CD4-positive, alpha-beta T cell treated with Interferon alpha-2 for 1 hour (primary cell): ENCODE measurements at regions not wholly inside any gene's neighbourhood (a gene's known extent, or its start where the extent isn't known, plus 50 kb on each side); places are given as distances from the start of the nearest gene placed in this dataset.

ENCODE experiments used
- DNase-seq, 2 donors: peaks; one replicate each; pipeline ENCODE4 v3.0.0-alpha.2; 2020 to 2022

DNA sequence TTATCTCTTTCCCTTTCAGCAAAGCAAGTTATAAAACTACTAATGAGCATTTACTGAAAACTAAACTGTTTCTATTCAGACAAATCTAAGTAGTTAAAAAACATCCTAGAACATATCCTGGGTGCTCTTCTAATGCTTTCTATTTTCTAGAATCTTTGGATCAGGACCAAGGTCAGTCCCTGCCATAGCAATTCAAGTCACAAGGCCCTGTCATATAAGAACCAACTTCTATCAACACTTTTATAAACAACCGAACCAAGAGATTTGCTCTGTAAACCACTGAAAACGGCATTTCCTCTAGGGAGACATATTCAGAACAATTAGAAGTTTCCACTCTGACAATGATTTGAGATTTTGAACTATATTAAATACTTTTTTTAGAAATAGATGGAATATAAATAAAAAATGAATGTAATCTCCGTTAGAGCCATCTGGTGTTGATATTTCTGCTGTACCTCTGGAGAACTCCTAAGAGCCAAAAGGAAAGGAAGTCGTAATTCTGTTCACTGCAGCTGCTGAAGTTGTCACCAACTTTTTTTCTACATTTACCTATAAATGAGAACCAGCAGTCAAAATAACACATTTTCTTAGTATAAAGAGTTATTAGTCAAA lies 51.4 kb upstream of the LGSN start:
- DNase-seq, result no peak

DNA sequence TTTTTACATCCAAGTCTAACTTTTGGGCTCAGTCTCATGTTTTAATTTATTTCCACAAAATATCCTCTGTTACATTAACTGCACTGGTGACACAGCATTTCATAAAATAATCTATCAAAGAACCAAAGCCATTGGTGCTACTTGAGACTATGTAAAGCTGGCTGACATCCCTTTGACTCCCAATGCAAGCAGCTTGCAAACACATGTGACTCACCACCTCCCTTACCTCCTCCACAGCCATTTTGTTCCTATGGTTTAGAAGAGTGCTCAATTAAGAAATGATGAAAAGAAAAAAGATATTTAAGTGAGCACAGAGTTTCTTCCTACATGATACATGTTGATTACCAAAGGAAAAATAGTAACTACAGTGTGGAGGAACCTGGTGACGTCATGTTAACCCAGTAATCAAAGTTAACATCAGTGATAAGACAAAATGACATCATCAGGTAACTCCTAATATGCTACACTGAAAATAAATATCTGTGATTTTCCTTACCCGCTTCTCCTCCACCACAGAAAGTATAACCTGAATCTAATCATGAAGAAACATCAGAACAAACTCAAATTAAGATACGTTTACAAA lies 53.3 kb upstream of the LGSN start:
- no peak for DNase-seq

DNA sequence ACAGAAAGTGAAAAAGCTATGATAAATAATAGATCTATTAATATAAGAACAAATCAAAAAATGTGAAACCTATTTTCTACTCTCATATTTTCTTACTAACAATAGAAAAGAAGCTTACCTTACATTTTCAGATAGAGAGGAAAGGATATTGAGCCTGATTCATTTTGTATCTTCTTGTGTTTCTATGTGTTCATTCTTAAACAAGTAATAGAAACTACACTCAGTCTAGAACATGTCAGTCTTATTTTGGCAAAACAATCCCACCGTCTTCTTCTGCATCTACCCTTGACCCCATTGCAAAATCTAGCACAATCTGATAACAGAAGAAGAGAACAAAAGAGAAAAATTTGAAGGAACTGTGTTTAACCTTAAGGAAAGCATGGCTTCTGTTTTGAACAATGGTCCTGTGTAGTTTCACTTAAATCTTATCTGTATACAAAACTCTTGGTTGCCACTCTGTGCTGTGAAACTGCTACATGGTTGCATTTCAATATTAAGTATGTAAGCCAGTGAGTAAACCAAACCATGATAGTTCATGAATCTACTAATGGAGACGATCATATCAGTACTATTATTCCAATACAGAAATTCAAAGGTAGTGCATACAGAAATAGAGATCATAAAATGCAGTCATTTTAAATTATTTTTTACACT lies 69.5 kb upstream of the LGSN start:
- no peak for DNase-seq

DNA sequence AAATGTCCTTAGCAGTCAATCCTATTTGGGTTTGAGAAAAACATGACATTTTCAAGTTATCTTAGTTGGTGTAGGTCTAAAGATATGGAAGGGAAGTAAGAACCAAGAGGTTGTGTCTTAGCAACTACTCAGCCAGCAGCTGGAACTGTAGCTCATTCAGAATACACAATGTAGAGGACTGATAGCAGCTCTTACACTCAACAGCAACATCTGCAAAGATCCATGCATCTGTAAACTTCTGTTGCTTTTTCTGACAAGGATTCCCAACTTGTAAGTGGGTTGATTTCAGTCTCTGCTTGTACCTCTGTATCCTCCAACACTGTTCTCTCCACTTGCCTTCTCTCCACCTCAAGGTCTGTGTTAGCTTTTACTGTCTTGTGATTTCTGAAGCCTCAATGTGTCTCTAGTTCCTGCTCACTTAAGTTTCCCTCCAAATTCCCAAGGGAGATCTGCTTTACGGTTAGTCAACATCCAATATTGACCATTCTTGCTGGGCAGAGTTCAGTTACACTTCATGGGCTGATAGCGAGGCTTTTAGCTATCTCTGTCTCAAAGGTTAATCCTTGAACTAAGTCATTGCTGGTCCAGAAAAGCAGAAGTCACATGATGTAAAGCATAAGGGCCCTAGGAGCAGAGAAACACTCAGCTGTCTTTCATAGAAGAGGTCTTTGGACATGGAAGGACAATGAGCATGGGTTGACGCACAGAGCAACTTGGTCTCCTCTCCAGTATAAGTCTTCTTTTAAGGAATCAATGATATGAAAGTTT lies 71.6 kb upstream of the LGSN start:
- no peak for DNase-seq

DNA sequence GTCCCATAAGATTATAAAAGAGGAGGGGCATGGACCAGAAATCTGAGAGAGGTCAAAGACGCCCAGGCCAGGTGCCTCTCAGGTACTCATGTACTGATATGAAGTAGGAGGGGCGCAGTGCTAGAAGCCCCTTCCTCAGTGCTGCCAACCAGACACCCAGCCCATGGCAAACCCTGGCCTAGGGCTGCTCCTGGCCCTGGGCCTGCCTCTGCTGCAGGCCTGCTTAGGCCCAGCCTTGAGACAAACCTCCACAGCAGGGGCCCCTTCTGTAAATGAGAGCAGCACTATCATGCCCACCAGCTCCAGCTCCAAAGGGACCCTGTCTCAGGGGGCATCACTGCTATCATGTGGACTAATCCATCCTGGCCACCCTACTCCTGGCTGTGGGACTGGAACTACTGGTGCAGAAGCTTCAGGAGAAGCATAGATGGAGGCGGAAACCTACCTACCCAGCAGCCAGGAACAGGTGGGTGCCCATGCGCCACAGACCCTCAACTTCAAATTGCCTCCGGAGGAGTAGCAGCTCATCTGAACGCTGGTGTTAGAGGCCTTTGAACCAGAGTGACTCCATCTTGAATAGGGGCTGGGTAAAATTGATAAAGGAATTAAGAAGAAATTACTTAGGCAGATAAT lies 72.4 kb upstream of the LGSN start:
- DNase-seq, result no peak

DNA sequence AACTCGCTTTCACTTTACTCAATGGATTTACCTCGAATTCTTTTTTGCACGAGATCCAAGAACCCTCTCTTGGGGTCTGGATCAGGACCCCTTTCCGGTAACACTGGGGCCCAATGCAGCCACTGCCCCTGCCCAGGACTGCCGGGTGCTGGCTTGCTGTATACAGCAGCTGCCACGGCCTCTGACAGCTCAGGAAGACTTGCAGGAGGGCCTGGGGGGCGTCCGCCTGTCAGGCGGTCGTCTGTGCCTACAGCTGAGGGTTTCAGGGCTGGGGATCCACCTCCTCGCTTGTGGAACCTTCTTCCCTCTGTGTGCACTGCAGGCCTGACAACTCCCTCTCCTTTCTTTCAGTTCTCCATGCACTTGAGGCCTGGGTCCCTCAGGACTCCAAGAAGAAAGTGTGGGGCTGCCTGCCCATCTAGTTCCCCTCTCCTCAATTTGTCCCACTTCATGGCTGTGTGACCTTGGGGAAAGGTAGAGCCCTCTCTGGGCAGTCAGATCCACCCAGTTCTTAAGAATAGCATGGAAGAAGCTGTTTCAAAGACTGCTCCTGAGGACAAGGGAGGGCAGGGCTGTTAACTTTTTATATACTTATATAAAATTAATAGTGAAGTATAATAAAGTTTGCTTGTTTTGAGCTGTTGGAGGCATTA lies 75.0 kb upstream of the LGSN start:
- no peak for DNase-seq

DNA sequence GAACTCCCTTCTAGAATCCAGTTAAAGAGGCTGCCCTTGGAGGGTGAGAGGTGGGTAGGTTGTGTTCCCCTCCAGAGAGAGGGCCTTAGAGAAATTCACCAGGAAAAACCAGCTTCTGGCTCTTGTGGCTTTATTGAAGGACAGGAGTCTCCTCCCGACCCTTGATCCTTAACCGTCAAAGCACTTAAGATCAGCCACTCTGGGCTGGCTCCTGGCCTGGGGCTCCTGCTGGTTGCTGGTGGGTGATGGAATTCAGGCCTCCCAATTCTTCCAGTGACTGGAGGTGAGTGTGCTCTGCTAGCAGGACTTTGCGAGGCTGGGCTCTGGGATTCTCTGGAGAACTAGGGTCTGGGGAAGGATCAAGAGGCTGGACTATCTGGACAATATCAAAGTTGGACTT lies 75.6 kb upstream of the LGSN start:
- no peak for DNase-seq

DNA sequence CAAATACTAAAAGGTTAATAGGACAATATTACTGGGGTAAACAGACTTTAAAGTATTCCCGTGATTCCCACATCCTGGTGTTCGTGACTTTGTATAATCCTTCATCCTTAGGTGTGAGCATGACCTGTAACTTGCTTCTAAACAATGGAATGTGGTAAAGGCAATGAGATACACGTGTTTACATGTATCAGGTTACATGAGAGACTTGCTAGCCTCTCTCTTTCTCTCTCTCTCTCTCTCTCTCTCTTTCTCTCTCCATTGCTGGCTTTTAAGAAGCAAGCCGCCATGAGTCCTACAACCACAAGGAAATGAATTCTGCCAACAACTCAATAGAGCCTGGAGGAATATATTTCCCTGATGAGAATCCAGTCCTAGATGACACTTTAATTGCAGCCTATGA lies 83.9 kb upstream of the LGSN start:
- DNase-seq, result no peak

DNA sequence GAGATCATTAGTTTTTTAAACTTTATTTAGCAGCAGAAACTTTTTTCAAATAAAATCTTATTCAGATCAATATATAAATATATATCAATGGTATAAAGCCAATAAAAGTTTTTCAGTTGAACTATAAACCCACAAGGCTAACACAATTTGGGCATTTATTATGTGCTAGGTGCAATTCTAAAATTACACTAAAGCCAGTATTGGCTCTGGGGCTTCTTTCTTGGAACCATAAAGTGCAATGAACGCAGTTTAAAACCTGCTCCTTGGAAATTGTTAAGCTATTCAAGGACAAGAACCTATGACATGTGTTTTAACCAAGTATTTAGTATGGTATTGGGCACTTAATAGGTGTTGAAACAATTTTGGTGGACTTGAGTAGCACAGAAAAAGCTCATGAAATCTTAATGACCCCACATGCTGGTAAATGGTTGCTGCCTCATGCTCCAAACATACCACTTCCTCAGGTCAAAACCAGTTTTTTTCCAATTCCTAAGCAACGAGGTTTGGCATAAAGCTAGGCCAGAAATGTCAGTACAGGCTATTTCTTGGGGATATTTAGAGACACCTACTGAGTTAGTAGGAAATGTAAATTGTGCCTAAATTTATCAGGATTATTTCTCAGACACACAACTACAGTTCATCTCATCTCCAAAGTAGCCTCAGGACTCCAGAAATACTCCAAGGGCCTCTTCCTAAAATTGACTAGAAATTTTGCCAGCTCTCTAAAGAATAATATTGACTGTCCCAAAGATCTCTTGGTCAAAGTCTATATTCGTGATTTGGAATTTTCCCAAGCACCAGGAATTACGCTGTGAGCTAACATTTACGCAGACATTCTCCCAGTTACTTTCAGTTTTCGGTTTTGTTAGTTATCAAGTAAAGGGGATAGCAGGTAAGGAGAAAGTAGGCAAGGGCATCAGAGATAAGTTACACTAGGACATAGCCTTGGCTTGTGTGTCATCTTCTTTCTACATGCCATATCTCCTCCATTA lies 90.9 kb upstream of the LGSN start:
- no peak for DNase-seq

DNA sequence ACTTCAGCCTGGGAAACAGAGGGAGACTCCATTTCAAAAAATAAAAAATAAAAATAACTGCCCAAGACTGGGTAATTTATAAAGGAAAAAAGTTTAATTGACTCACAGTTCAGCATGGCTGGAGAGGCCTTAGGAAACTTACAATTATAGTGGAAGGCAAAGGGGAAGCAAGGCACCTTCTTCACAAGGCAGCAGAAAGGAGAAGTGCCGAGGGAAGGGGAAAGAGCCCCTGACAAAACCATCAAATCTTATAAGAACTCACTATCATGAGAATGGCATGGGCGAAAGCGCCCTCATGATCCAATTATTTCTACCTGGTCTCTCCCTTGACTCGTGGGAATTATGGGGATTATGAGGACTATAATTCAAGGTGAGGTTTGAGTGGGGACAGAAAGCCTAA lies 95.5 kb upstream of the LGSN start:
- no peak for DNase-seq

DNA sequence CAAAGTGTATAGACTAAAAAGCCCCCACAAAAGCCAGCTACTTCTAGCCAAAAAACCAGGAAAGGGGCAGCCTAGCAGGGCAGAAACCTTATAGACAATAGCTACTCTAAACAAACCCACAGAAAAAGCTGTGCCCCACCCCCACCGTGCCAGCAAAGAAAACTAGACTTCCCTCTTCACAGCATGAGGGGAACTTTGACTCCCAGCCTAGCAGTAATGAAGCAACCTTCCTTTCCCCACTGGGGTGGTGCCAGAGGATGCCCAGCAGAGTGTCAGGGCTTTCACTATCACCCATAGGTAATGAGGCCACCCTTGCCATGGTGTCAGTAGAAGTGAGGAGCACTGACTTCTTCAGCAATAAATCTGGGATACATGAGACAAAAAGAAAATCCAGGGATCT lies 99.0 kb upstream of the LGSN start:
- no peak for DNase-seq

DNA sequence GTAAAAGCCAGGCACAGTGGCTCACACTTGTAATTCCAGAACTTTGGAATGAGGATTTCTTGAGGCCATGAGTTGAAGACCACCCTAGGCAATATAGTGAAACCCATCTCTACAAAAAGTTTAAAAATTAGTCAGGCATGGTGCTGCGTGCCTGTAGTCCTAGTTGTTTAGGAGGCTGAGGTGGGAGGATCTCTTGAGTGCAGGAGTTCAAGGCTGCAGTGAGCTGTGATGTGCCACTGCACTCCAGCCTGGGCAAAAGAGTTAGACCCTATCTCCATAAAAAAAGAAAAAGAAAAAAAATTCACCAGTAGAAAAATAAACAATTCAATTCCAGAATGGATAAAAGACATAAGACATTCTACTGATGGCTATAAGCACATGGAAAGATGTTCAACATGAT lies 104.9 kb upstream of the LGSN start:
- no peak for DNase-seq

DNA sequence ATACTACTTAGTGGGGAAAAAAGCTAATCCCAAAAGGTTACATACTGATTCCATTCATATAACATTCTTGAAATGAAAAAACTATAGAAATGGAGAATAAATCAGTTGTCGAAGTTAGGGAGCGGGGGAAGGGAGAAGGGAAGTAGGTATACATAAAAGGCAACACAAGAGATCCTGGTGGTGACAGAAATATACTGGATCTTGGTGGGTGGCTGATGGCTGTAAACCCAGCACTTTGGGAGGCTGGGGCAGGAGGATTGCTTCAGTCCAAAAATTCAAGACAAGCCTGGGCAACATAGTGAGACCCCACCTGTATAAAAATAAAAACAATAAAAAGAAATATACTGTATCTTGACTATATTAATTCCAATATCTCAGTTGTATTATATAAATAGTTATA lies 105.7 kb upstream of the LGSN start:
- no peak for DNase-seq

DNA sequence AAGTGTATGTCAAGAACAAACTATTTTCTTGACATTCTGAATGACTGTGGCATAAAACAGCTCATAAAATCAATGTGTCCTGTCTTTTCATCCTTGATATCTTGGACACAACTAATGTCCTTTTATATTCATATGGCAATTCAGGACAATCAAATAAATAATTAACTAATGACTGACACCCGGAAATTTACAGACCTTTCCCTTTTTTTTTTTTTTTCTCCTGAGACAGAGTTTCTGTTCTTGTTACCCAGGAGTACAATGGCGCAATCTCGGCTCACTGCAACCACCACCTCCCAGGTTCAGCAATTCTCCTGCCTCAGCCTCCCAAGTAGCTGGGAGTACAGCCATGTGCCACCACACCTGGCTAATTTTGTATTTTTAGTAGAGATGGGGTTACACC lies 107.1 kb upstream of the LGSN start:
- DNase-seq, result no peak

DNA sequence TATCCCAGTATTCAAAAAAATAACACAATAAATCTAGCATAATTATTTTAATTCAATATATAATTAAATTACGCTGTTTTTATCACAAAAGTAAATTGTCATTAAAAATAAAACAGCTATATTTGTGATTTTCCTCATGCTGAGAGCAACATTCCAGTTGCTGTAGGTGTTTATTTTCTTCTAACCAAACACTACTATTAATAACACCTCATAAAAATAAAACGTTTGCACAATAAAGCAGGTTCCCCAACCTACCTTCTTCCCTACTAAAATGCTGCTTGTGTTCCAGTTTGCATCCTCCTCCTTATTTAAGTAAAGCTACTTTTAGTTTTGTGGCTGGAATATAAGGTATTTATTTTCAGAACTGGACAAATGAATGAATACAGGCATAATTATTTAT lies 108.2 kb upstream of the LGSN start:
- DNase-seq, result no peak

DNA sequence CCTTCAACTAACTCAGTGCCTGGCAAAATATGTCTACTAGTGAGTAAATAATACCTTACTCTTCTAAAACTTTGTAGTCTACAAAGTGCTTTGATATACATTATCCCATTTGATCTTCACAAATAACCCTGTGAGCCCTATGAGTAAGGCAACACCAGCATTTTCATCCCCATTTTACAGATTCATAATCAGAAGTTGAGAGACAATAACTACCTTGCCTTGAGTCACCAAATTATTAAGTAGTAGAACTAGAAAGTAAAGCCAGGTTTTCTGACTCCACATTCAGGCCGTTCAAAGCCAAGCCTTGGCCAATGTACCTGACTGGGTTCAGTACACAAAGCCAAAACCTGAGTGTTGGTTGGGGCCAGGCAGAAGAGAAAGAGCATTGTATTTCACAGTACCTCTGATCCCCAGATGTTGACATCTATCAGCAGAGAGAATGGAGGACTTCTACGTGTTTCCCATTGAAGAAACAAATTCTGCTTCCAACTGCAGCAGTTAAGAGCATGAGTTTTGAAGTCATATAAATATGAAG lies 111.3 kb upstream of the LGSN start:
- DNase-seq, result no peak

DNA sequence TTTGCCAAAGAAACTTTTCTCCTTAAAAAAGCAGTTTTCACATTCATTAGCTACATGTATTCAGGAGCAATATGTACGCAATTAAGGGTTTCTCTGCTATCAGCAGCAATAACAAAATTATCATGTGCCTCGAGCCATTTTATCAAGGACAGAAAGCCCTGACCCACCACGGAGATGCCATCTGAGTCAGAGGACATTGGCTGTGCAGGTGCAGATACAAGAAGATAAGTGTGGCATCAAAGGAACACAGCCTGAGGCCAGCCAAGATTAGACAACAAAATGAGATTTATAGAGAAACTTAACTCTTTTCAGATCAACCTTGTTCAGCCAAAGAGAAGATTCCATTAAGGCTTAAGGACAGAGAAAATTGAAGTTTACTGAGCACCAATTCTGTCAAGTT lies 115.2 kb upstream of the LGSN start:
- no peak for DNase-seq

DNA sequence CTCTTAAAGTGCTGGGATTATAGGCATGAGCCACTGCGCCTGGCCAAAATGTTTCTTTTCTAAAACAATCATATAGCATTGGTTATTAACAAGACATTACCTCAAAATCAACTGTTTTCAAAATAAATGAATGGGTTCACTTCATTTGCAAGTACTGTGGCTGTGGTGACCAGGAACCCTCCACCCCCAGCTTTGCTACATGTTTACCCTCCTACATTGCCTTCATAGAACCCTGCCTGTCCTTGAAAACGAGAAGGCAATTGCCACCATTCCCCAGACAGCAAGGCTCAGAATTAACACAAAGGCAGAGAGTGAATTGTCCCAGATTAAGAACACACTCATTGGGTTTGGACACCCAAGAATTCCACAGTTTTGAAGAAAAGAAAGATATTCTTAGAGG lies 116.6 kb upstream of the LGSN start:
- DNase-seq, result no peak

DNA sequence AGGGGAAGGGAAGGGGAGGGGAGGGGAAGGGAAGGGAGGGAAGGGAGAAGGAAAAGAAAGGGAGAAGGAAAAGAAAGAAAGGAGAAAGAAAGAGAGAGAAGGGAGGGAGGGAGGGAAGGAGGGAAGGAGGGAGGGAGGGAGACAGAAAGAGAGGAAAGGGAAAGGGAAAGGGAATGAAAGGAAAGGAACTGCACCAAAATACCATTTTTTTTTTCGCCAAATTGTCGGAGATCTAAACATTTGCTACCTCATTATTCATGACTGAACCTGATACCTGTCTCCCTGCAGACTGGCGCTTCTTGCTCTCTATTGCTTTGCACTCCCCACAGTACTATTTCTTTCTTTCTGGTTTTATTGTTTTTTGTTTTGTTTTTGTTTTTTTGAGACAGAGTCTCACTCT lies 117.3 kb upstream of the LGSN start:
- DNase-seq, result no peak

DNA sequence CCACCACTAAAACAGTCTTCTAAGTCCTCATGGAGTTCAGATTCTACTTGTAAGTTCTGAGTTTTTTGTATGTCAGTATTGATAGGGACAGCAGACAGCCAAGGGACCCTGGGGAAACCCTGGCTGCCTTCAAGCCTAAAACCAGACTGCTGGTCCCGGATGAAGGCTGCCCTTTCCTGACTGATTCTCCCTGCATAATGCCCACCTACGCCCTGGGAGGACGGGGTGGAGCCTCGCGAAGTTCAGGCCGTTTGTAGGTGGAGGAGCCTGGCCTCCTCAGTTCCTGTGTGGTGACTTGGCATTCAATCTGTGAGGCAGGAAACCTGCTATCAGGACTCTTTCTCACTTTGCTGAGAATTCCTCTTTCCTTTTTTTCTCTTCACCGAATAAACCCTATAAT lies 120.3 kb upstream of the LGSN start:
- DNase-seq, result no peak

DNA sequence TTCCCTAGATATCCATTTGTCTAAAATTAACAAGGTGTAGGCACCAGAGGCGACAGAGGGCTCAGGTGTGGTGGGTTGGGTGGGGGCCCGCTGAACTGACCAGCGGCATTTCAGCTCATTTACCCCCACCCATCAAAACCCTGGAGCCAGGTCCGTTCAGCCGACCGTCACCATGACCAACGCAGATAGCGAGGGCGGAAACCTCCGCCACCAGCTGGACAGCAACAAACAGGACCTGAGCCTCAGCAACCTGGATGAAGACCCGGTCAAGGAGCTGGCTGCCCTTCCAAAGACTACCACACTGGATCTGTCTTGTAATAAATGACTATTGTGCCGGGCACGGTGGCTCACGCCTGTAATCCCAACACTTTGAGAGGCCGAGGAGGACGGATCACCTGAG lies 120.8 kb upstream of the LGSN start:
- no peak for DNase-seq
